Suprapubic skin (tissue), 3 donors: ENCODE measurements at regions not wholly inside any gene's neighbourhood (a gene's known extent, or its start where the extent isn't known, plus 50 kb on each side); places are given as distances from the start of the nearest gene placed in this dataset.

Experiments used
- CTCF ChIP-seq, 2 donors: fragments of 200-600 bp in 1 of 2; fragments of 450-650 bp in 1 of 2; sonication (generic) in 1 of 2; IDR thresholded peaks; one replicate each; pipeline ENCODE4 v1.5.1; 2016 to 2019; ENCODE audit warnings: antibody characterized with exemption in 2 of 2, mild to moderate bottlenecking in 1 of 2, moderate library complexity in 1 of 2
- POLR2AphosphoS5 ChIP-seq, 3 donors: sonication (generic); formaldehyde crosslinking; IDR thresholded peaks; one replicate each; pipeline ENCODE4 v1.6.1; 2017; ENCODE audit warnings: antibody characterized with exemption in 3 of 3

GRCh38 chr21:38680401-38680800 is 125.3 kb upstream of the ETS2 start:
- no peak for TF ChIP-seq CTCF (IDR thresholded peaks at IDR 0.05)
- no peak for TF ChIP-seq POLR2AphosphoS5 (IDR thresholded peaks at IDR 0.05)
